ENCODE measurements at regions not wholly inside any gene's neighbourhood (a gene's known extent, or its start where the extent isn't known, plus 50 kb on each side); places are given as distances from the start of the nearest gene placed in this dataset.

- DNase-seq, result no peak
- Histone ChIP-seq H3K27ac (ENCODE audit: low read depth in 1 of 2, low read length in 2 of 2) (peak overlapping the region; percentile 74 to 90), H4K20me1 (ENCODE audit: insufficient read depth, low read length) (no peaks in the 10 kb centered on the region), H3K36me3 (replicated peaks in 1 of 2; ENCODE audit: control insufficient read depth in 1 of 2, insufficient read depth in 2 of 2, low read length in 2 of 2) (no peaks in the 10 kb centered on the region), H3K9me3 (replicated peaks in 1 of 2; ENCODE audit: control insufficient read depth in 1 of 2, insufficient read depth in 1 of 2, low read length in 2 of 2) (no peaks in the 10 kb centered on the region), H3K9ac (ENCODE audit: insufficient read depth, low read length, poor library complexity, severe bottlenecking) (no peak overlapping the region), H3K27me3 (ENCODE audit: control insufficient read depth in 2 of 2, insufficient read depth in 2 of 2, low read length in 2 of 2) (no peaks in the 10 kb centered on the region), H2AFZ (ENCODE audit: insufficient read depth, low read depth, low read length, poor library complexity, severe bottlenecking) (no peak overlapping the region), H3K4me1 (ENCODE audit: control insufficient read depth in 1 of 2, insufficient read depth in 2 of 2, low read length in 2 of 2) (peaks cover 52% of the 10 kb centered on the region in 2 donors), H3K79me2 (ENCODE audit: insufficient read depth, low read length) (no peaks in the 10 kb centered on the region), H3K4me3 (replicated peaks in 1 of 3; ENCODE audit: low read depth in 2 of 3, low read length in 3 of 3) (no peak overlapping the region), H3K4me2 (replicated peaks; ENCODE audit: extremely low read depth, low read length, poor library complexity, severe bottlenecking) (peak overlapping the region; percentile 2)
- Mint-ChIP-seq H3K27me3 (ENCODE audit: low read depth in 3 of 3) (peaks cover 8 to 15% (median 10%) of the 10 kb centered on the region in 3 donors), H3K27ac (peak overlapping the region; percentile 93 to 98 (median 95)), H3K9me3 (peaks cover 0 to 3% (median 0%) of the 10 kb centered on the region in 7 donors), H3K36me3 (peaks cover 0 to 2% of the 10 kb centered on the region in 2 donors), H3K4me3 (no peak overlapping the region), H3K4me1 (peaks cover 52% of the 10 kb centered on the region)
- intact Hi-C loops (cut with micrococcal nuclease), result loop anchor here in 1 of 2 donors (10.0 kb wide), 1 partner anchor 301 kb away; no protein-coding TSS in a partner anchor
- 100% methylated on average over 1 of the region's 7 CpGs for WGBS (ENCODE audit: insufficient coverage)
- TF ChIP-seq CTCF (IDR thresholded peaks at IDR 0.05), result no peak
Measured at GRCh38 chr3:72275331-72275751, 490.4 kb upstream of the PROK2 start.

- H3K4me3 Mint-ChIP-seq, result peak overlapping the region; percentile 11 to 74
- H3K36me3 Mint-ChIP-seq, result peaks cover 0 to 2% of the 10 kb centered on the region in 2 donors
- 5% methylated on average over 8 of the region's 12 CpGs for WGBS (ENCODE audit: insufficient coverage)
- peaks cover 57 to 58% of the 10 kb centered on the region in 2 donors for H3K4me1 ChIP-seq (ENCODE audit: control insufficient read depth in 1 of 2, insufficient read depth in 2 of 2, low read length in 2 of 2)
- peaks cover 0 to 3% (median 0%) of the 10 kb centered on the region in 7 donors for H3K9me3 Mint-ChIP-seq
- no peaks in the 10 kb centered on the region for H4K20me1 ChIP-seq (ENCODE audit: insufficient read depth, low read length)
- H3K4me2 ChIP-seq (replicated peaks; ENCODE audit: extremely low read depth, low read length, poor library complexity, severe bottlenecking), result peak overlapping the region; percentile 15
- H3K9ac ChIP-seq (ENCODE audit: insufficient read depth, low read length, poor library complexity, severe bottlenecking), result peak overlapping the region; percentile 38
- DNase-seq, result peak; percentile 90 to 95 (median 91)
- H3K4me3 ChIP-seq (replicated peaks in 1 of 3; ENCODE audit: low read depth in 2 of 3, low read length in 3 of 3), result peak overlapping the region in 1 of 3 experiments; percentile 19
- H3K27ac ChIP-seq (ENCODE audit: low read depth in 1 of 2, low read length in 2 of 2), result peak overlapping the region; percentile 74 to 90
- no peaks in the 10 kb centered on the region for H3K27me3 ChIP-seq (ENCODE audit: control insufficient read depth in 2 of 2, insufficient read depth in 2 of 2, low read length in 2 of 2)
- intact Hi-C loops (cut with micrococcal nuclease), result loop anchor here (5.0 to 10.0 kb wide), 4 partner anchors 63 to 300 kb away; no protein-coding TSS in a partner anchor
- peak overlapping the region; percentile 93 to 98 (median 95) for H3K27ac Mint-ChIP-seq
- no peaks in the 10 kb centered on the region for H3K36me3 ChIP-seq (replicated peaks in 1 of 2; ENCODE audit: control insufficient read depth in 1 of 2, insufficient read depth in 2 of 2, low read length in 2 of 2)
- H3K4me1 Mint-ChIP-seq, result peaks cover 58% of the 10 kb centered on the region
- H3K9me3 ChIP-seq (replicated peaks in 1 of 2; ENCODE audit: control insufficient read depth in 1 of 2, insufficient read depth in 1 of 2, low read length in 2 of 2), result no peaks in the 10 kb centered on the region
- peaks cover 7 to 9% (median 8%) of the 10 kb centered on the region in 3 donors for H3K27me3 Mint-ChIP-seq (ENCODE audit: low read depth in 3 of 3)
- no peak for TF ChIP-seq CTCF (IDR thresholded peaks at IDR 0.05)
- no peaks in the 10 kb centered on the region for H3K79me2 ChIP-seq (ENCODE audit: insufficient read depth, low read length)
- peak overlapping the region; percentile 44 for H2AFZ ChIP-seq (ENCODE audit: insufficient read depth, low read depth, low read length, poor library complexity, severe bottlenecking)
Measured at GRCh38 chr3:72274493-72275330, 489.8 kb upstream of the PROK2 start.
